HG02852 (cell line): ENCODE measurements at regions not wholly inside any gene's neighbourhood (a gene's known extent, or its start where the extent isn't known, plus 50 kb on each side); places are given as distances from the start of the nearest gene placed in this dataset.

Experiments used
- ATAC-seq: cut with Tn5 transposase; IDR thresholded peaks from one replicate; pipeline ENCODE4 v1.9.1; 2021; ENCODE audit warnings: mild to moderate bottlenecking, moderate library complexity; ENCODE audit not compliant: unreplicated experiment

DNA sequence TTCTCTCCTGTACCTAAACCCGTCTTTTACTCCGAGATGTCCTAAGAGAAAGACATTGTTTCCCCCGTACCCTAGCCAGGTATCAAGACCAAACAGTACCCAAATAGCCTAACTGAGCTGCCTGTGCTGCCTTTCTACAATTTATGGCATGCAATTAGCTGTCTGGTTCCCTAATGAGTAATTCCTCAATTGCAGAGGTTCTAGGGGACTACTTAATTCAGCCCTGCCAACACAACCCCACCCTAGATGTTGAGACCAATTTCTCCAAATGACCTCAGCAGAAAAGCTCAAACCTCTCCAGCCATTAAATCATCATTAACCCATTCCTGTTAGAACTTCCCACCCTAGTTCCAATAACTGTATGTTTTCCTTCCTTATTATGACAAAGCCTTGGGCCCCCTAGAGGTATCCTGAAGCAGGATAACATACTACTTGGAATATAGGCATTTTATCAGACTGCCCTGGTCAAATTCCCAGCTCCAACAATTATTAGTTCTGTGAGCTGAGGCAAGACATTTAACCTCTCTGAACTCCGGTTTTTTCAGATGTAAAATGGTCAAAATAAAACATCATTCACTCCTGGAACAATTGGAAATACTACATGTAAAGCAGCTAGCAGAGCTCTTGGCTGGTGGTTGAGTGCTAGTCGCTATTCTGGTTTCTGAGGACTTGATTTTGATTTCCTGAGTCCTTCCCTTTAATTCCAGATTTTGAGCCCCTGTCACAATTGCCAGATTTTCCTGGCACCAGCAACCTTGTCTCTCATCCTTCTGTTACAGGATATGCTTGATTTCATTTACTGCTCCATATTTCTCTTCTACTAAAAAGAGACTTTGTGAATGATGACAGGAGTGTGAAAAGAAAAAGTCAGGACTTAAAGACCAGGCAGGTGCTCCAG lies 244.6 kb upstream of the TENM3 start:
- ATAC-seq: no peak

DNA sequence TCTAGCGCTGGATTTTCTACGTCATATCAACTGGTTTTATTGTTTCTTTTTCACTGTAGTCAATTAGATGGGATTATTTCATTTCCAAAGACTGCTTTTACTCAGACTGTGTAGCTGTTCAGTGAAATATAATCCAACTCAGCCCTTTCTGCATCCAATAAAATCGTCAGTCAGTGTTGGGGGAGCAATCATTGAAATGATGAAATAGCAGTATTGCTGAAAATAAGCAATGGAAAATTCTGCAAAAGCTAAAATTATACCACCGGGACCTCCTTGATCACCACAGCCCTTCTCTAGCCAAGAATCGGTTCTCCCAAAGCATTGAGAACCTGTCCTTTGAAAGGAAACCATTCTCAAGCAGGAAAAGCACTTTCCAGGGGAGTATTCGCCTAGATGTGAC lies 243.1 kb upstream of the TENM3 start:
- ATAC-seq: no peak

- no peak for ATAC-seq
Observed at GRCh38 chr4:182010876-182011275, 232.3 kb upstream of the TENM3 start.

DNA sequence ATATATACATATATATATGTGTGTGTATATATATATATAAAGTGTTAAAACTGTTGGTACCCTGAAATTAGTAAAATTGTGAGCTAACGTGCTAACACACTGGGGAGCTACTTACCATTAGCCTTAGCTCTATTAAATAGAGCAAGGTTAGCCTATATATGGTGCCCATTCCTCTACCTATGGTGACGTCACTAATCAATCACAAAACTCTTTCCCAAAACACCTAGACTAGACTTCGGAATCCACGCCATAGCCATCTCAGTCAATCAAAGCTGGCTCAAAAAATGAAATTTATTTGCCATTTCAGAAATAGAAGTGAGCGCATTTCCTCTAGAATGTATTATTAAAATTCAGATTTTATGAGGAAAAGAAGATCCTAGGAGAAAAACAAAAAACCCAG lies 229.0 kb upstream of the TENM3 start:
- no peak for ATAC-seq

- no peak for ATAC-seq
Observed at GRCh38 chr4:182015014-182015413, 228.2 kb upstream of the TENM3 start.

GRCh38 chr4:182015893-182016292 lies 227.3 kb upstream of the TENM3 start:
- peak; percentile 28 for ATAC-seq

DNA sequence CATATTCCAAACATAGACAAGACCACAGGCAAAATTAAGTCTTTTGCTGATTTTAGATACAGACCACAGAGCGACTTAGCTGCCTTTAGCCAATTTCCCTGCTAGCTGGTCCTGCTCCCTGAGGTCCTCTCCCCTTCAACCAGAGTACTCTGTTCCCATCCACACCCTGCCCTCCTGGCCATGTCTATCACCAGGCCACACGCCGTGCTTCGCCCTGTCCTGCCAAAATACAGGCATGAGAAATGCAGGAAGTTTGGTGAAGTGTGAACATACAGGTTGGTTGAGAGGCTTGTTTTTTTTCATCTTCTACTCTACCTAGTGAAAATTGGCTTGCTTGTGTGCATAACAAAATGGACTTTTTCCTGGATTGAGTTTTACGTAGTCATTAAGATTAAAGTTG lies 226.2 kb upstream of the TENM3 start:
- no peak for ATAC-seq

GRCh38 chr4:182018691-182019090 lies 224.5 kb upstream of the TENM3 start:
- peak; percentile 47 for ATAC-seq

GRCh38 chr4:182019148-182019652 lies 224.0 kb upstream of the TENM3 start:
- peak; percentile 89 for ATAC-seq

- ATAC-seq: no peak
Observed at GRCh38 chr4:182022909-182023308, 220.3 kb upstream of the TENM3 start.

GRCh38 chr4:182023469-182023868 lies 219.7 kb upstream of the TENM3 start:
- no peak for ATAC-seq

DNA sequence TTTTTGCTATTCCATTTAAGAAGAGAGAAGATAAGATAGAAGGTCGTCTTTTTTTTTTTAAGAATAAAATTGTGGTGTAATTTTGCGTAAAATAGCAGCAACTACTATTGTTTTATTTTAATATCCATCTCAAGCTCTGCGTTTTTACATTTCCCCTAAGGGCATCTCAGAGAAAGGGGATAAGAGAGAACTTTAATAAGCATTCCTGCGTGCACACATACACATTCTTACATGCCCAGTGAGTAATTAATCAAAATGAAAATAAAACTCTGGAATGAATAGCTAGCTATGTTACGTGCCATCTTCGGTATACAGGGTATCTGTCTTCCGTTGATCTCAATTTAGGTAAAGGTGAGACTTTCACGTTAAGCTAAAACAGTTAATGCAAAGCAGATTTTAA lies 200.3 kb upstream of the TENM3 start:
- ATAC-seq: no peak

GRCh38 chr4:182048871-182049270 lies 194.3 kb upstream of the TENM3 start:
- ATAC-seq: no peak

GRCh38 chr4:182056866-182057265 lies 186.3 kb upstream of the TENM3 start:
- no peak for ATAC-seq

DNA sequence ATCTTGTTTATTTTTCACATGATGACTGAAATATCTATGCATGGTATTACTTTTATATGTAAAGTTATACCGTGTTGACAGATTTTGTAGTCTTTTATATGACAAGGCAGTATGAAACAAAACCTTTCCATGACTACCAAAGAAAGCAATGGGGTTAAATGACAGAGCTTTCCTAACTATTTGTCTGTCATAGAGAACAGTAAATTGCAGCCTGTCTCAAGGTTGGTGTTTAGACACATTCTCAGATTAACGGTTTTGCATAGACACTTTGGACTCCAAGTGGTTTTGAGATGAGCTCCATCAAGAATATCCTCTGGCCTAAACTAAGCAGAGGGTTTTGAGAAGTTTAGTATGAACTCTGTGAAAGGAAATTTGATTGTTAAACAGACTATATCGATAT lies 180.7 kb upstream of the TENM3 start:
- no peak for ATAC-seq

DNA sequence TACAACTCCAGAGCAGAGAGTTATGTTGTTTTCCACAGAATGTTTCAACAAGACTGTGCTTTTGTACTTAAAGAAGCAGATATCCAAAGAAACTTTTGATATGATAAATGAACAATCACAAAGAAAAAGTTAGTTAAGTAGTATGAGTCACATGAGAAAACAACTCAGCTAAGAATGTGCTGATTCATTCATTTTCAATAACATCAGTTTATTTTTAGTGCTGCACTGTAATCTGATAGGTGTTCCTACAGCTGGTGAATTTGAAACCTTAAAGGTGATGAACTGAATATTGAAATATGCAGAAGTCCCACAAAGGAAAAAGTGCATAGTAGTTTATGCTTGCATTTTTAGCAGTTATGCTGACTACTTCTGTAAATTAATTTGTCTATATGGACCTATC lies 180.3 kb upstream of the TENM3 start:
- ATAC-seq: no peak

- no peak for ATAC-seq
Observed at GRCh38 chr4:182063651-182064050, 179.6 kb upstream of the TENM3 start.

DNA sequence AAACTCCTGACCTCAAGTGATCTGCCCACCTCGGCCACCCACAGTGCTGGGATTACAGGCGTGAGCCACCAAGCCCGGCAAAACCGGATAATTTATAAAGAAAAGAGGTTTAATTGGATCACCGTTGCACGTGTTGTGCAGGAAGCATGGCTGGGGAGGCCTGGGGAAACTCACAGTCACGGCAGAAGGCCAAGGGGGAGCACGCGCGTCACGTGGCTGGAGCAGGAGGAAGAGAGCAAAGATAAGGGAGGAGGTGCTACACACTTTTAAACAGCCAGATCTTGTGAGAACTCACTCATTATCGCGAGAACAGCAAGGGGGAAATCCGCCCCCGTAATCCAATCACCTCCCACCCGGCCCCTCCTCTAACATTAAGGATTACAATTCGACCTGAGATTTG lies 177.9 kb upstream of the TENM3 start:
- no peak for ATAC-seq

DNA sequence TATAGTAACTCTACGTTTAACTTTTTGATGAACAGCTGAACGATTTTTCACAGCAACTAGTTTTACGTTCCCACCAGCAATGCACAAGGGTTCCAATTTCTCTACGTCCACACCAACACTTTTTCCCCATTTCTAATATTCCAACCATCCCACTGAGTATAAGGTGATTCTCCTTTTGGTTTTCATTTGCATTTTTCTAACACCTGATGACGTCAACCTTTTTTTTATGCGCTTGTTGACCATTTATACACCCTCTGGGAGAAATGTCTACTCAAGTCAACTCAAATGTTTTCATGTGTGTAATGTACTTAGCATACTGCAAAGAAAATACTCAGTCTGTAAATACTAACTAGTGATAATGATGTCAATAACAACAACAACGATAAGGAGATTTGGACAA lies 177.2 kb upstream of the TENM3 start:
- no peak for ATAC-seq

GRCh38 chr4:182067828-182068227 lies 175.4 kb upstream of the TENM3 start:
- ATAC-seq: no peak

DNA sequence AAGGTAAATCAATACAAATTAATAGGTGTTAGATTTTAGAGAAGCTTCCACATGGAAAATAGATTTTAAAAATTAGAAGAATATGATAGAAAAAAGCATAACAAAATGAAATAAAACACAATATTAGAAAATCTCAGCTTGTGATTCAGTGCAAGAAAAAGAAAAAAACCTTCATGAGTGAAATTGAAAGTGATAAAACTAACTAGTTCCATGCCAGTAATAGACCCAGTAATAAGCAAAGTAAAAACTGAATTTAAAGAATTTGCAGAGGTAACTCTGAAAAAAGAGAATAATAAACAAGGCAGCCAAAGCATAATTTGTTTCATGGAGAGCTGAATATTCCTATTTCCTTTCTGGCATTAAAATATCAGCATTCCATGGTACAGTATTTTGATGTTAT lies 174.3 kb upstream of the TENM3 start:
- ATAC-seq: no peak

GRCh38 chr4:182073278-182073677 lies 169.9 kb upstream of the TENM3 start:
- no peak for ATAC-seq

DNA sequence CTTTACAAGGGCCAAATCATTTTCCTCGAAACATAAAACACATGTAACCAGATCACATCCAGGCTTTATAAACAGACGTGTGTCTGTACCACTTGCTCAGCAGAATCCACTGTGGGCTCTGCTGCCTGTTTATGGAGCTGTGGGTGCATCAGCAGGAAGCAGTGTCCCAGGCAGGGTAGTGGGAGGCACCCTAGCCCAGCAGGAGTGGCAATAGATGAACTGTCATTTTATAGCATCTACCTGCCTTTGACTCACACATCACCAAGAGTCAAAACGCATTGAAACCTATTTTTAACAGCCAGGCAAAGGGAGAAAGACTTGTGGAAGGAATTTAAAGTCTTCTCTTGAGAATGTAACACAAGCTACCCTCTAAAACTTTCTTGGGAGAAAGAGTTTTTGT lies 169.1 kb upstream of the TENM3 start:
- no peak for ATAC-seq
